DOHH2 (cell line): ENCODE measurements at regions not wholly inside any gene's neighbourhood (a gene's known extent, or its start where the extent isn't known, plus 50 kb on each side); places are given as distances from the start of the nearest gene placed in this dataset.

ENCODE experiments used
- EZH2phosphoT487 ChIP-seq: fragments of 200-600 bp; sonication (generic); IDR thresholded peaks from 2 replicates; pipeline ENCODE4 v1.6.1; 2017; ENCODE audit warnings: borderline replicate concordance, mild to moderate bottlenecking, antibody characterized with exemption, low read length, moderate library complexity, mixed read lengths
- TF ChIP-seq, protein P1 (sequence below): fragments of 200-600 bp; sonication (generic); IDR thresholded peaks from one replicate; pipeline ENCODE4 v1.5.1; 2014; ENCODE audit warnings: antibody characterized with exemption, mild to moderate bottlenecking, low read depth, low read length; ENCODE audit not compliant: poor library complexity, severe bottlenecking

DNA sequence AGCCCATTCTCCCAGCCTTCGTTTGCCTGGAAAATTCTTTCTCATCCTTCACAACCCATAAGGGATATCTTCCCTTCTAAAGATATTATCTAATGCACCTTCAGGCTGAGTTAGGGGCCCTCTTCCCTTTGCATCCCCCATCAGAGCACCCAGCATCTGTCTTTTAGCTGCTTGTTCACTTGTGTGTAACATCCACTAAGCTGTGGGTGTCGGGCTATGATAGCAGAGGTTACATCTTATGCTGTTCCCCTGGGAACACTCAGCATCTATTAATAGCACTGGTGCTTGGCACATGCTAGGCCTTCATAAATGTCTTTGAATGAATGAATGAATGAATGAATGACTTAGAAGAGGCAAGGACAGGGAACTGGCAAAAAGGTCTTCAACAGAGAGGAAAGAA, 131.8 kb downstream of the NUAK1 start:
- TF ChIP-seq, protein P1, sequence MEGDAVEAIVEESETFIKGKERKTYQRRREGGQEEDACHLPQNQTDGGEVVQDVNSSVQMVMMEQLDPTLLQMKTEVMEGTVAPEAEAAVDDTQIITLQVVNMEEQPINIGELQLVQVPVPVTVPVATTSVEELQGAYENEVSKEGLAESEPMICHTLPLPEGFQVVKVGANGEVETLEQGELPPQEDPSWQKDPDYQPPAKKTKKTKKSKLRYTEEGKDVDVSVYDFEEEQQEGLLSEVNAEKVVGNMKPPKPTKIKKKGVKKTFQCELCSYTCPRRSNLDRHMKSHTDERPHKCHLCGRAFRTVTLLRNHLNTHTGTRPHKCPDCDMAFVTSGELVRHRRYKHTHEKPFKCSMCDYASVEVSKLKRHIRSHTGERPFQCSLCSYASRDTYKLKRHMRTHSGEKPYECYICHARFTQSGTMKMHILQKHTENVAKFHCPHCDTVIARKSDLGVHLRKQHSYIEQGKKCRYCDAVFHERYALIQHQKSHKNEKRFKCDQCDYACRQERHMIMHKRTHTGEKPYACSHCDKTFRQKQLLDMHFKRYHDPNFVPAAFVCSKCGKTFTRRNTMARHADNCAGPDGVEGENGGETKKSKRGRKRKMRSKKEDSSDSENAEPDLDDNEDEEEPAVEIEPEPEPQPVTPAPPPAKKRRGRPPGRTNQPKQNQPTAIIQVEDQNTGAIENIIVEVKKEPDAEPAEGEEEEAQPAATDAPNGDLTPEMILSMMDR: no peak
- TF ChIP-seq EZH2phosphoT487: no peak
